K562 (cell line): ENCODE measurements at regions not wholly inside any gene's neighbourhood (a gene's known extent, or its start where the extent isn't known, plus 50 kb on each side); places are given as distances from the start of the nearest gene placed in this dataset.

Source experiments
- CTCF ChIP-seq, 3 experiments: IDR thresholded peaks in 2 of 3; conservative IDR thresholded peaks in 1 of 3; 2 replicates each; pipeline ENCODE4 v1.5.1; 2011 to 2012; ENCODE audit warnings: low read length in 3 of 3, mild to moderate bottlenecking in 3 of 3, control low read depth in 2 of 3, improper control_type of control experiment in 1 of 3, inconsistent platforms in 1 of 3, low read depth in 1 of 3, mixed read lengths in 1 of 3, moderate library complexity in 1 of 3; ENCODE audit not compliant: insufficient read depth in 2 of 3
- DDX20 ChIP-seq: fragments of 450-650 bp; IDR thresholded peaks from 2 replicates; pipeline ENCODE4 v1.6.1; 2016; ENCODE audit warnings: missing genetic modification characterization, low read depth, mild to moderate bottlenecking, missing compliant biosample characterization, moderate library complexity
- EP300 ChIP-seq: IDR thresholded peaks from 2 replicates; pipeline ENCODE4 v1.6.1; 2012; ENCODE audit warnings: low read length, improper control_type of control experiment
- IRF9 ChIP-seq: fragments of 450-650 bp; IDR thresholded peaks from 2 replicates; pipeline ENCODE4 v1.6.1; 2016; ENCODE audit warnings: missing biosample characterization, missing genetic modification characterization
- NFE2 ChIP-seq: IDR thresholded peaks from 2 replicates; pipeline ENCODE4 v1.6.1; 2014; ENCODE audit warnings: antibody characterized with exemption, low read depth
- PREB ChIP-seq: sonication (generic); formaldehyde crosslinking; IDR thresholded peaks from 2 replicates; pipeline ENCODE4 v1.8.1; 2023; ENCODE audit warnings: mild to moderate bottlenecking, missing genetic modification reagents
- RAD21 ChIP-seq, 2 experiments: fragments of 250-450 bp in 1 of 2; fragments of 450-650 bp in 1 of 2; sonication (Bioruptor Pico) in 1 of 2; formaldehyde crosslinking in 1 of 2; IDR thresholded peaks in 1 of 2; conservative IDR thresholded peaks in 1 of 2; 2 replicates each; pipeline versions ENCODE4 v1.4.0 to v1.8.0; 2020 to 2022; ENCODE audit warnings: mild to moderate bottlenecking in 2 of 2, moderate library complexity in 1 of 2
- REST ChIP-seq, 2 experiments: fragments of 450-650 bp; formaldehyde crosslinking in 1 of 2; IDR thresholded peaks; 2 replicates each; pipeline versions ENCODE4 v1.4.0 to v1.6.1; 2014 to 2020; ENCODE audit warnings: mild to moderate bottlenecking in 2 of 2, borderline replicate concordance in 1 of 2, low read depth in 1 of 2
- ZBTB40 ChIP-seq, 2 experiments: fragments of 450-650 bp in 1 of 2; sonication (generic) in 1 of 2; formaldehyde crosslinking in 1 of 2; IDR thresholded peaks; 2 replicates each; pipeline versions ENCODE4 v1.7.1 to v1.9.0; 2016 to 2022; ENCODE audit warnings: inconsistent platforms in 1 of 2, mild to moderate bottlenecking in 1 of 2, missing genetic modification reagents in 1 of 2
- ZNF224 ChIP-seq: sonication (generic); formaldehyde crosslinking; IDR thresholded peaks from 2 replicates; pipeline ENCODE4 v1.8.0; 2022; ENCODE audit warnings: mild to moderate bottlenecking, missing genetic modification reagents

- TF ChIP-seq DDX20 (tag) (no peak), IRF9 (tag) (no peak), PREB (CRISPR knock-in tag) (no peak), CTCF (IDR thresholded peaks at IDR 0.05 in 2 of 3, conservative IDR thresholded peaks at IDR 0.05 in 1 of 3; ENCODE audit: insufficient read depth in 2 of 3, low read depth in 1 of 3, low read length in 3 of 3) (no peak), ZBTB40 (IDR thresholded peaks at IDR 0.05) (no peak), ZBTB40 (CRISPR knock-in tag; IDR thresholded peaks at IDR 0.05) (no peak), RAD21 (CRISPR knock-in tag; conservative IDR thresholded peaks at IDR 0.05 in 1 of 2, IDR thresholded peaks at IDR 0.05 in 1 of 2) (no peak), NFE2 (no peak), EP300 (no peak), ZNF224 (CRISPR knock-in tag) (no peak), REST (IDR thresholded peaks at IDR 0.05; ENCODE audit: borderline replicate concordance) (no peak), REST (CRISPR knock-in tag; IDR thresholded peaks at IDR 0.05; ENCODE audit: low read depth) (no peak)
Measured at GRCh38 chr5:32519508-32519907, 65.8 kb upstream of the SUB1 start.
